Naive B cell (primary cell): ENCODE measurements at regions not wholly inside any gene's neighbourhood (a gene's known extent, or its start where the extent isn't known, plus 50 kb on each side); places are given as distances from the start of the nearest gene placed in this dataset.

Experiments
- ATAC-seq, 2 donors: fragments of 150-1000 bp; cut with Tn5 transposase; 2 replicates each; pipeline ENCODE4 v1.10.0; 2021; ENCODE audit warnings: low read depth in 2 of 2, mild to moderate bottlenecking in 2 of 2, moderate library complexity in 2 of 2
- DNase-seq: peaks from one replicate; pipeline ENCODE4 v3.0.0; 2022
- H3K27ac Mint-ChIP-seq, 6 donors: one replicate each; pipeline ENCODE4 v1.8.0; 2020 to 2022; ENCODE audit warnings: mild to moderate bottlenecking in 6 of 6, mixed read lengths in 6 of 6, moderate library complexity in 5 of 6, inconsistent platforms in 2 of 6
- H3K27me3 Mint-ChIP-seq, 3 donors: one replicate each; pipeline ENCODE4 v1.8.0; 2021 to 2022; ENCODE audit warnings: mixed read lengths in 3 of 3, mild to moderate bottlenecking in 1 of 3
- H3K36me3 Mint-ChIP-seq, 2 donors: one replicate each; pipeline ENCODE4 v1.8.0; 2020 to 2022; ENCODE audit warnings: mixed read lengths in 2 of 2, inconsistent platforms in 1 of 2, mild to moderate bottlenecking in 1 of 2
- H3K4me1 Mint-ChIP-seq, 3 donors: one replicate each; pipeline ENCODE4 v1.8.0; 2020 to 2022; ENCODE audit warnings: mixed read lengths in 3 of 3, inconsistent platforms in 1 of 3, mild to moderate bottlenecking in 1 of 3, moderate library complexity in 1 of 3
- H3K4me3 Mint-ChIP-seq, 8 donors: one replicate each; pipeline ENCODE4 v1.8.0; 2020 to 2022; ENCODE audit warnings: mild to moderate bottlenecking in 8 of 8, mixed read lengths in 8 of 8, moderate library complexity in 8 of 8, inconsistent platforms in 2 of 8
- H3K9me3 Mint-ChIP-seq, 7 donors: one replicate each; pipeline ENCODE4 v1.8.0; 2020 to 2022; ENCODE audit warnings: mixed read lengths in 7 of 7, mild to moderate bottlenecking in 5 of 7, inconsistent platforms in 2 of 7, moderate library complexity in 1 of 7

DNA sequence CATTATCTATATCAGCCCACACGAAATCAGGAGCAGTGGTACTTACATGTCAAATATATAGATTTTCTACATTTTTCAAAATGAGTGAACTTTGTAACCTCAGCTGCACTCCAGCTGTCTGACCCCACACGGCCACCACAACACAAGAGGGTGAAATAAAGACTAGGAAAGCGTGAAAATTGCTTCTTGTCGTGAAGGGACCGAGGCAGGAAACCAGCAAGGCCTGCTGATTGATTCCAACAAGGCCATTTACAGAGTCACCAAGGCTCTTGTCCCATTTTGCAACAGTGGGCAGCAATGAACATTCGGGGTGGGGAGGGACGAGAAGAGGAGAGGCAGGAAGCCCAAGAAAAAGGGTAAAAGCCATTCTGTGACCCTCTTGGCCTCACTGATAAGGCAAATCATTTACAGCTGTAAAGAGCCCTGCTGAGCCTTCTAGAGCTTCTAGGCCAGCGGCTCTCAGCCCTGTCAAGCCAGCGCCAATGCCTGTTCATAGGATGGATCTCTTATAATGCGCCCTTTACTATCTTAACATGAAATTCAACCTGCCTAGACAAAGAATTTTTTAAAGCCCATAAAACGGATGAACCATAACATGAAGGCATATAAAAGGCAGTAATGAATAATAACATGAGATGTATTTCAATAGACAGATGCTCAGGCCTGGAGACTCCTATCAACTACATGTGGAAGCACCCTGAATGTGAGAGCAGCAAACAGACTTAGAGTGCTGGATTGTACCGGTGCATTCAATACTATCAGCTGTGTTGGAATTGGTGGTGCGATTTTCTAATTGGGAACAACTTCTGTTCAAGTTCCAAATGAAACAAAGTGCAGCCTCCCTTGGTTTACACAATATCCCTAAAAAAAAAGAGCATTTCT lies 269.0 kb downstream of the CDCA7 start:
- Mint-ChIP-seq H3K36me3 (peaks cover 0 to 5% of the 10 kb centered on the region in 2 donors), H3K9me3 (peaks cover 0 to 2% (median 0%) of the 10 kb centered on the region in 7 donors), H3K27me3 (peaks cover 9 to 17% (median 15%) of the 10 kb centered on the region in 3 donors), H3K4me1 (no peaks in the 10 kb centered on the region), H3K4me3 (no peak overlapping the region), H3K27ac (no peak overlapping the region)
- DNase-seq (no peak), ATAC-seq (no peak)

DNA sequence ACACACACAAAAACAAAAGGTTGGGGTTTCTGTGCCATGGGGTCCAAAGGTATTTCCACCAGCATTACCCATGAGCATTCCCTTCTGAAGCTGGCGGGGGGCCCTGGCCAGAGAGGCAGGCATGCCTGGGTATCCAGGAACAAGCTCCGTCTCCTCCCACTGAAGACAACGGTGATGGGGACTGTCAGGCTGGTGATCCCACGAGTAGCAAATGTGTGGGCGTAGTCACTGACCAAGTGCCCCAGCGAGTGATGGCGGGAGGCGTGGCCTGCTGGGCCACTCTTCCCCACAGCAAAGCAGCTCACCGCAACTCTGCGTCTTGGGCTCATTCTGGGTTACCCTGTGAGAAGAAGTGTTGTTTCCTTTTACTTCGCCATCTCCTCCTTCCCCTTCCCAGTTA lies 270.6 kb downstream of the CDCA7 start:
- Mint-ChIP-seq H3K27me3 (peaks cover 9 to 28% (median 15%) of the 10 kb centered on the region in 3 donors), H3K36me3 (peaks cover 0 to 5% of the 10 kb centered on the region in 2 donors), H3K27ac (no peak overlapping the region)

DNA sequence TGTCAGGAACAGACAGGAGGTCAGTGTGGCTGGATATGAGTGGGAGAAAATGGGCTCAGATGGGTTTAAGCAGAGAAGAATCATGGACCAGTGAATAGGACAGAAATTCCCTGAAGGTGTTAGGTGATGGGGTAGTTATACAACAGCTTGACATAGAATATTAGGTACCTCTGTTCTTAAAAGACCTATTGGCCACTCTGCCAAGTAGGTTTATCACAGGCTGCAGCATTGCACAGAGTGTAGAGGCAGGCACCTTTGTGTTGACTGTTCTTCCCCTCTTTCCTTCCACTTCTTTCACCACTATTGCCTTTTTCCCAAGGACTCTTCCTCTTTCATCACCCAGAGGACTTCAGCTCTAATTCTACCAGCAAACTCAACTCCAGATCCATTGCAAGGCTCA lies 274.4 kb downstream of the CDCA7 start:
- no peak for DNase-seq
- Mint-ChIP-seq H3K36me3 (peaks cover 0 to 6% of the 10 kb centered on the region in 2 donors), H3K4me1 (no peaks in the 10 kb centered on the region), H3K27me3 (peaks cover 4 to 39% (median 17%) of the 10 kb centered on the region in 3 donors), H3K9me3 (peaks cover 0 to 12% (median 2%) of the 10 kb centered on the region in 7 donors), H3K4me3 (no peak overlapping the region), H3K27ac (no peak overlapping the region)
- ATAC-seq: no peak

More for the DNA sequence above, 270.6 kb downstream of the CDCA7 start:
- ATAC-seq (no peak), DNase-seq (no peak)
- Mint-ChIP-seq H3K4me1 (no peaks in the 10 kb centered on the region), H3K9me3 (peaks cover 0 to 2% (median 0%) of the 10 kb centered on the region in 7 donors), H3K4me3 (no peak overlapping the region)

DNA sequence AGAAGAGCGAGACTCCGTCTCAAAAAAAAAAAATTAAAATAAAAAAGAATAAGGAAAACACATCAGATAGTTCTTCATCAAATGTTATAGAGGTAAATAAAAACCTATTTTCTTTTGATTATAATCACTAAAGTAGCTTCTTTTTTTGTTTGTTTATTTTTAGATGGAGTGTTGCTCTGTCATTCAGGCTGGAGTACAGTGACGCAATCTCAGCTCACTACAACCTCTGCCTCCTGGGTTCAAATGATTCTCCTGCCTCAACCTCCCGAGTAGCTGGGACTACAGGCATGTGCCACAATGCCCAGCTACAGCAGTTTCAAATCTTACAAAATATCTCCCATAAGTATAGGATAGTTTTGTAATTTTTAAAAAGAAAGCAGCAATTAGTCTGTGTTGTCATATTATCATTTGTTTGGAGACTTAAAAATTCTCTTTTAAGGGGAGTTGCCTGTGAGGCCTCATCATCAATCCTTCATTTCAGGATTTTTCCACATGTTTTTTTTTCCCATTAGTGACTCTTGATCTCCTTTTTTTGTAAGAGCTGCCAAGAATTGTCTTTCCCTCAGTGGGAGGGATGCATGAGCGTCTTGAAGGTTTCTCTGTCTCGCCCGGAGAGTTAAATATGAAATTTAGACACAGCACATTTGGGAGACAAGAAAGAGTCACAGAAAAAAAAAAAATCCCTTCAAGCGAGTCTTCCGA lies 275.9 kb downstream of the CDCA7 start:
- DNase-seq (no peak), ATAC-seq (no peak)
- peaks cover 0 to 6% of the 10 kb centered on the region in 2 donors for H3K36me3 Mint-ChIP-seq
- H3K4me1 Mint-ChIP-seq: no peaks in the 10 kb centered on the region
- H3K4me3 Mint-ChIP-seq: no peak overlapping the region
- H3K9me3 Mint-ChIP-seq: peaks cover 0 to 12% (median 2%) of the 10 kb centered on the region in 7 donors
- peaks cover 4 to 44% (median 17%) of the 10 kb centered on the region in 3 donors for H3K27me3 Mint-ChIP-seq
- H3K27ac Mint-ChIP-seq: no peak overlapping the region

DNA sequence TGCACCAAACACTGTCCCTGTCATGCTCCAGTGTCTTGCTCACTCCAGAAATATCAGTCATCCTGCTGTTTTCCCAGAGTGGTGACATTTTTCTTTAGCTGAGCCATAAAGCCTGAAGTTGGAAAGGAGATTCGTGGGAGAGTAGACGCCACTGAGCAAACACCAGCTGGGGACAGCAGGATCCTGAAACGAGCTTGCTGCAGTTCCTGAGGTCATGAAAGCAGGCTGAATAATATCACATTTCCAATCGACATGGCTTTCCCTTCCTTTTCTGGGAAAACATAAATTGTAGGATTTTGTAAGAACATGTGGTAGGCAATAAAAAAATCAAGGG lies 276.4 kb downstream of the CDCA7 start:
- ATAC-seq (no peak), DNase-seq (no peak)
- H3K4me1 Mint-ChIP-seq: no peaks in the 10 kb centered on the region
- no peak overlapping the region for H3K4me3 Mint-ChIP-seq
- peaks cover 4 to 46% (median 17%) of the 10 kb centered on the region in 3 donors for H3K27me3 Mint-ChIP-seq
- peaks cover 0 to 12% (median 2%) of the 10 kb centered on the region in 7 donors for H3K9me3 Mint-ChIP-seq
- no peak overlapping the region for H3K27ac Mint-ChIP-seq
- H3K36me3 Mint-ChIP-seq: peaks cover 0 to 6% of the 10 kb centered on the region in 2 donors

- DNase-seq (no peak), ATAC-seq (no peak)
- Mint-ChIP-seq H3K27ac (no peak overlapping the region), H3K9me3 (no peaks in the 10 kb centered on the region), H3K4me1 (no peaks in the 10 kb centered on the region), H3K4me3 (no peak overlapping the region), H3K27me3 (peaks cover 0 to 10% (median 7%) of the 10 kb centered on the region in 3 donors), H3K36me3 (no peaks in the 10 kb centered on the region)
Measured at GRCh38 chr2:173644146-173644545, 289.5 kb downstream of the CDCA7 start.

DNA sequence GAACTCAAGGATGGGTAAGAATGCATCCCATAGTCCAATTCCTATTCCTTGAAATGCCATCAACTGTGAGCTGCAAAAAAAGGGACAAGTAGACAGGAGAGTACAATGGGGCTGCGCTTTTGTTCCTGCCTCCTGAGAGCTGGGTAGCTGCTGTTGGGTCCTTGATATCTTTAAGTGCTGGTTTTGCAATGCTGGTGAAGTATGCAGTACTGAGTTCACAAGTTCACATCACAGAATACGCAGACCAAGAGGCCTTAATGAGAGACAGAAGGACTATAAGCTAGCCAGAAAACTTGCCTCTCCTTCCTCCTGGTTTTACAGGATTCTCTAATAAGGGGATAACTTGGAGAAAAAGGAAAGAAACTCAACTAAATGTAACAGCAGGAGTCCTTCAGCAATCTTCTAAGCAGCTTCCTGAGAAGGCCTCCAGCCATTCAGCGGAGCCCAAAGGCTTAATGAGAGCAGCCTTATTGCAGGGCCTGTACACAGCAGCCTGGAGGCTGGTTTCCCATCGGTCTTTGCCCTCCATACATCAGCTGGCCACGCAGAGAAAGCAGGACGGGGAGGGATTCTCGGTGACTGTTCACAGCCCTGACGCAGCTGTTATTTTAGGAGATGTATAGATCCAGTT lies 293.1 kb downstream of the CDCA7 start:
- ATAC-seq (no peak), DNase-seq (no peak)
- no peak overlapping the region for H3K4me3 Mint-ChIP-seq
- H3K9me3 Mint-ChIP-seq: peaks cover 0 to 6% (median 0%) of the 10 kb centered on the region in 7 donors
- H3K27me3 Mint-ChIP-seq: peaks cover 0 to 18% (median 15%) of the 10 kb centered on the region in 3 donors
- H3K4me1 Mint-ChIP-seq: no peaks in the 10 kb centered on the region
- H3K27ac Mint-ChIP-seq: no peak overlapping the region
- H3K36me3 Mint-ChIP-seq: no peaks in the 10 kb centered on the region

- peaks cover 0 to 18% (median 15%) of the 10 kb centered on the region in 3 donors for H3K27me3 Mint-ChIP-seq
- DNase-seq: no peak
- ATAC-seq: no peak
- peaks cover 0 to 6% (median 0%) of the 10 kb centered on the region in 7 donors for H3K9me3 Mint-ChIP-seq
- no peak overlapping the region for H3K4me3 Mint-ChIP-seq
- no peak overlapping the region for H3K27ac Mint-ChIP-seq
- no peaks in the 10 kb centered on the region for H3K36me3 Mint-ChIP-seq
- no peaks in the 10 kb centered on the region for H3K4me1 Mint-ChIP-seq
Measured at GRCh38 chr2:173648816-173649215, 294.1 kb downstream of the CDCA7 start.

DNA sequence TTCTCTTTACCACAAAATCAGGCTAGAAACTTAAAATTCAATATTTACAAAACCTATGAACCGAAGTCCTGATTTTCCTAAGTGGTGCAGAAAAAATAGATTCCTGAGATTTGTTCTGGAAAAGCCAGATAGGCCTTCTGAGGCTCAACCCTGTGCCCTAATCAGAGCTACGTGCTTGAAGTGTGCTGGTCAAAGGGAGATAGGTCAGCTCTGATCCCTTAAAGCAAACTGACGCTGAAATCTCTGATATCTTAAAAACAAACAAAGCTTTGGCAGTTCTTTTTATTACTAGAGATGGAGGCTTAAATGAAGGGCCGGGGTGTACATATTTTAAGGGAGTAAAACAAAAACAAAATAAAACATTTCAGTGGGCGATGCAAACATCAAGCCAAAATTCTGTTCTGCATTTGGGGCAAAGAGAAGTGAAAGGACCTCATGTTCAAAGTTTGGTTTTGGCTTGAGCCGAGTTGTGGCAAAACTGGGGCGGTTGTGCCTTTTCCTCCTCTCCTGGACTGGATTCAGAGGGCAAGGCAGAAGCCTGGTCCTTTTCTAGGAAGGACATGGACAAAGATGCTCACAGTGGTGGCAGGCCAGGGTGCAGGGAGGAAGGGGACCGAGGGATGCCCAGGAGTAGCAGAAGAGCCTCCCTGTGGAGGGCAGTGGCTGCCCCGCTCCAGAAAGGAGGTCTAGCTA lies 295.0 kb downstream of the CDCA7 start:
- no peaks in the 10 kb centered on the region for H3K4me1 Mint-ChIP-seq
- ATAC-seq (no peak), DNase-seq (no peak)
- no peaks in the 10 kb centered on the region for H3K36me3 Mint-ChIP-seq
- peaks cover 0 to 6% (median 0%) of the 10 kb centered on the region in 7 donors for H3K9me3 Mint-ChIP-seq
- H3K27ac Mint-ChIP-seq: no peak overlapping the region
- peaks cover 4 to 18% (median 15%) of the 10 kb centered on the region in 3 donors for H3K27me3 Mint-ChIP-seq
- H3K4me3 Mint-ChIP-seq: no peak overlapping the region

GRCh38 chr2:173651891-173652290 lies 297.2 kb downstream of the CDCA7 start:
- Mint-ChIP-seq H3K9me3 (peaks cover 0 to 6% (median 0%) of the 10 kb centered on the region in 7 donors), H3K4me1 (no peaks in the 10 kb centered on the region), H3K27ac (no peak overlapping the region), H3K27me3 (peaks cover 8 to 18% (median 10%) of the 10 kb centered on the region in 3 donors), H3K36me3 (no peaks in the 10 kb centered on the region), H3K4me3 (no peak overlapping the region)
- ATAC-seq: no peak
- DNase-seq: no peak

GRCh38 chr2:173652311-173652710 lies 297.6 kb downstream of the CDCA7 start:
- Mint-ChIP-seq H3K4me1 (no peaks in the 10 kb centered on the region), H3K27ac (no peak overlapping the region), H3K4me3 (no peak overlapping the region), H3K27me3 (peaks cover 10 to 18% (median 10%) of the 10 kb centered on the region in 3 donors), H3K9me3 (peaks cover 0 to 6% (median 0%) of the 10 kb centered on the region in 7 donors), H3K36me3 (no peaks in the 10 kb centered on the region)
- ATAC-seq: no peak
- no peak for DNase-seq

DNA sequence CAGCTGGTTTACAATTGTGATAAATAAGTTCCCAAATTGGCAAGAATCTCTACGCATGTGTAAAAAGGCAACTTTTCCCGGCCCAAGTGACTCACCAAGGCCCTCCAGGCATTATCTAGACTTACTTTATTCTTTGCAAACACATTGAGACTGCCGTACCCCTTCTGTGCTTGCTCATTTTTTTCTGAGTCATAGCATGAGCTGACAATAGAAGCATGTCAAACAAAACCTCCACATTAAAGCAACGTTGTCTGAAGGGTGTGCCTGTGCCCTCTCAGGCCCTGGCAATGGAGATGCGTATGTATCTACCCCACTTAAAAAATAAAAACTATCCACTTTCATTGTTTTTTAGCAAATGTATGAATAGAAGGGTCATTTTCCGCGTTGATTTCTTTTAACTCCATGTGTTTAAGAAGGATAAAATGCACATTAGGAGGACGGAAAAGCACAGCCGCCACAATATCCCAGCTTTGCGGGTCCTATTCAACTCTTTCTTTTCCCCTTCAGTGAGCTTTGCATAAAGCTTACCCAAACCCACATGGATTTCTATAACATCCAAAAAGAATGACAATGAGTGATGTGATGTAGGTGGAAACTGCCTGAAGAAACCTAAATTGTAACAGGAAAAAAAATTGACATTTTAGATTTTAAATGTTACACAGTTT lies 298.2 kb downstream of the CDCA7 start:
- peaks cover 0 to 6% (median 0%) of the 10 kb centered on the region in 7 donors for H3K9me3 Mint-ChIP-seq
- H3K4me3 Mint-ChIP-seq: no peak overlapping the region
- no peak for DNase-seq
- H3K4me1 Mint-ChIP-seq: no peaks in the 10 kb centered on the region
- H3K36me3 Mint-ChIP-seq: no peaks in the 10 kb centered on the region
- no peak for ATAC-seq
- H3K27ac Mint-ChIP-seq: no peak overlapping the region
- peaks cover 10 to 23% (median 16%) of the 10 kb centered on the region in 3 donors for H3K27me3 Mint-ChIP-seq
